ENCODE measurements at regions not wholly inside any gene's neighbourhood (a gene's known extent, or its start where the extent isn't known, plus 50 kb on each side); places are given as distances from the start of the nearest gene placed in this dataset.

- Histone ChIP-seq H3K4me2 (ENCODE audit: low read length) (no peak overlapping the region), H3F3A (ENCODE audit: insufficient read depth, low read length, poor library complexity, severe bottlenecking) (no peaks in the 10 kb centered on the region), H3K9me2 (ENCODE audit: insufficient read depth, low read length) (no peaks in the 10 kb centered on the region), H3K27me3 (ENCODE audit: insufficient read depth, low read depth, low read length) (no peaks in the 10 kb centered on the region), H4K20me1 (ENCODE audit: insufficient read depth) (no peaks in the 10 kb centered on the region), H3K4me3 (ENCODE audit: low read length) (peak overlapping the region; percentile 6), H3K9me3 (ENCODE audit: low read length) (peaks cover 12% of the 10 kb centered on the region), H3K9ac (ENCODE audit: low read length) (no peak overlapping the region), H2AFZ (ENCODE audit: low read depth, low read length) (no peak overlapping the region), H3K36me3 (ENCODE audit: insufficient read depth, low read length) (no peaks in the 10 kb centered on the region), H3K79me2 (replicated peaks; ENCODE audit: insufficient read depth, low read length) (no peaks in the 10 kb centered on the region), H3K27ac (ENCODE audit: low read length) (no peak overlapping the region)
- TF ChIP-seq EP300 (conservative IDR thresholded peaks at IDR 0.05; ENCODE audit: poor library complexity, severe bottlenecking) (peak; percentile 77), POLR2AphosphoS5 (IDR thresholded peaks at IDR 0.05) (peak; percentile 49)
- TF ChIP-seq, protein P1, sequence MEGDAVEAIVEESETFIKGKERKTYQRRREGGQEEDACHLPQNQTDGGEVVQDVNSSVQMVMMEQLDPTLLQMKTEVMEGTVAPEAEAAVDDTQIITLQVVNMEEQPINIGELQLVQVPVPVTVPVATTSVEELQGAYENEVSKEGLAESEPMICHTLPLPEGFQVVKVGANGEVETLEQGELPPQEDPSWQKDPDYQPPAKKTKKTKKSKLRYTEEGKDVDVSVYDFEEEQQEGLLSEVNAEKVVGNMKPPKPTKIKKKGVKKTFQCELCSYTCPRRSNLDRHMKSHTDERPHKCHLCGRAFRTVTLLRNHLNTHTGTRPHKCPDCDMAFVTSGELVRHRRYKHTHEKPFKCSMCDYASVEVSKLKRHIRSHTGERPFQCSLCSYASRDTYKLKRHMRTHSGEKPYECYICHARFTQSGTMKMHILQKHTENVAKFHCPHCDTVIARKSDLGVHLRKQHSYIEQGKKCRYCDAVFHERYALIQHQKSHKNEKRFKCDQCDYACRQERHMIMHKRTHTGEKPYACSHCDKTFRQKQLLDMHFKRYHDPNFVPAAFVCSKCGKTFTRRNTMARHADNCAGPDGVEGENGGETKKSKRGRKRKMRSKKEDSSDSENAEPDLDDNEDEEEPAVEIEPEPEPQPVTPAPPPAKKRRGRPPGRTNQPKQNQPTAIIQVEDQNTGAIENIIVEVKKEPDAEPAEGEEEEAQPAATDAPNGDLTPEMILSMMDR (IDR thresholded peaks at IDR 0.05; ENCODE audit: poor library complexity, severe bottlenecking), result no peak
- TF ChIP-seq, protein P2, sequence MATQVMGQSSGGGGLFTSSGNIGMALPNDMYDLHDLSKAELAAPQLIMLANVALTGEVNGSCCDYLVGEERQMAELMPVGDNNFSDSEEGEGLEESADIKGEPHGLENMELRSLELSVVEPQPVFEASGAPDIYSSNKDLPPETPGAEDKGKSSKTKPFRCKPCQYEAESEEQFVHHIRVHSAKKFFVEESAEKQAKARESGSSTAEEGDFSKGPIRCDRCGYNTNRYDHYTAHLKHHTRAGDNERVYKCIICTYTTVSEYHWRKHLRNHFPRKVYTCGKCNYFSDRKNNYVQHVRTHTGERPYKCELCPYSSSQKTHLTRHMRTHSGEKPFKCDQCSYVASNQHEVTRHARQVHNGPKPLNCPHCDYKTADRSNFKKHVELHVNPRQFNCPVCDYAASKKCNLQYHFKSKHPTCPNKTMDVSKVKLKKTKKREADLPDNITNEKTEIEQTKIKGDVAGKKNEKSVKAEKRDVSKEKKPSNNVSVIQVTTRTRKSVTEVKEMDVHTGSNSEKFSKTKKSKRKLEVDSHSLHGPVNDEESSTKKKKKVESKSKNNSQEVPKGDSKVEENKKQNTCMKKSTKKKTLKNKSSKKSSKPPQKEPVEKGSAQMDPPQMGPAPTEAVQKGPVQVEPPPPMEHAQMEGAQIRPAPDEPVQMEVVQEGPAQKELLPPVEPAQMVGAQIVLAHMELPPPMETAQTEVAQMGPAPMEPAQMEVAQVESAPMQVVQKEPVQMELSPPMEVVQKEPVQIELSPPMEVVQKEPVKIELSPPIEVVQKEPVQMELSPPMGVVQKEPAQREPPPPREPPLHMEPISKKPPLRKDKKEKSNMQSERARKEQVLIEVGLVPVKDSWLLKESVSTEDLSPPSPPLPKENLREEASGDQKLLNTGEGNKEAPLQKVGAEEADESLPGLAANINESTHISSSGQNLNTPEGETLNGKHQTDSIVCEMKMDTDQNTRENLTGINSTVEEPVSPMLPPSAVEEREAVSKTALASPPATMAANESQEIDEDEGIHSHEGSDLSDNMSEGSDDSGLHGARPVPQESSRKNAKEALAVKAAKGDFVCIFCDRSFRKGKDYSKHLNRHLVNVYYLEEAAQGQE (IDR thresholded peaks at IDR 0.05; ENCODE audit: borderline replicate concordance), result peak; percentile 17
Observed at GRCh38 chr7:115526278-115526677, 504.3 kb downstream of the TFEC start.

GRCh38 chr7:115522174-115522573 is 508.4 kb downstream of the TFEC start:
- Histone ChIP-seq H3K79me2 (replicated peaks; ENCODE audit: insufficient read depth, low read length) (no peaks in the 10 kb centered on the region), H4K20me1 (ENCODE audit: insufficient read depth) (no peaks in the 10 kb centered on the region), H3K9me3 (ENCODE audit: low read length) (peaks cover 12% of the 10 kb centered on the region), H3K36me3 (ENCODE audit: insufficient read depth, low read length) (no peaks in the 10 kb centered on the region), H3K4me2 (ENCODE audit: low read length) (no peak overlapping the region), H3K27ac (ENCODE audit: low read length) (no peak overlapping the region), H2AFZ (ENCODE audit: low read depth, low read length) (no peak overlapping the region), H3K9me2 (ENCODE audit: insufficient read depth, low read length) (no peaks in the 10 kb centered on the region), H3F3A (ENCODE audit: insufficient read depth, low read length, poor library complexity, severe bottlenecking) (no peaks in the 10 kb centered on the region), H3K9ac (ENCODE audit: low read length) (no peak overlapping the region), H3K27me3 (ENCODE audit: insufficient read depth, low read depth, low read length) (no peaks in the 10 kb centered on the region), H3K4me3 (ENCODE audit: low read length) (no peak overlapping the region)
- TF ChIP-seq MXI1 (conservative IDR thresholded peaks at IDR 0.05; ENCODE audit: poor library complexity, severe bottlenecking) (no peak), SMC3 (conservative IDR thresholded peaks at IDR 0.05; ENCODE audit: poor library complexity) (no peak), POLR2AphosphoS5 (IDR thresholded peaks at IDR 0.05) (no peak), RAD21 (conservative IDR thresholded peaks at IDR 0.05) (no peak), EZH2 (IDR thresholded peaks at IDR 0.05; ENCODE audit: borderline replicate concordance, insufficient read depth, low read length, poor library complexity, severe bottlenecking) (no peak), TAF1 (IDR thresholded peaks at IDR 0.05; ENCODE audit: low read depth) (no peak)
- TF ChIP-seq, protein P1 (IDR thresholded peaks at IDR 0.05; ENCODE audit: poor library complexity, severe bottlenecking), result no peak
- TF ChIP-seq, protein P2 (IDR thresholded peaks at IDR 0.05; ENCODE audit: borderline replicate concordance), result no peak

Data from neural cell (in vitro differentiated cells).